ENCODE measurements at regions not wholly inside any gene's neighbourhood (a gene's known extent, or its start where the extent isn't known, plus 50 kb on each side); places are given as distances from the start of the nearest gene placed in this dataset.

GRCh38 chr3:150306083-150306482 is 102.0 kb upstream of the TSC22D2 start:
- no peak for TF ChIP-seq CTCF (optimal IDR thresholded peaks at IDR 0.05 in 1 of 3, IDR thresholded peaks at IDR 0.05 in 1 of 3, conservative IDR thresholded peaks at IDR 0.05 in 1 of 3; ENCODE audit: extremely low read depth in 1 of 3, insufficient read depth in 2 of 3, low read length in 3 of 3)
- no peak for TF ChIP-seq EZH2 (IDR thresholded peaks at IDR 0.05; ENCODE audit: low read length)
